Rectal smooth muscle tissue (tissue), 1 donor: ENCODE measurements at regions not wholly inside any gene's neighbourhood (a gene's known extent, or its start where the extent isn't known, plus 50 kb on each side); places are given as distances from the start of the nearest gene placed in this dataset.
"Not testable (repeated sequence)": the region's sequence is repeated elsewhere in the genome, so short reads cannot be mapped to it uniquely, and the experiment has no call there.

Experiments
- H3K27ac ChIP-seq: one replicate; pipeline ENCODE4 v1.7.0; 2013; ENCODE audit warnings: low read depth, low read length, inconsistent platforms
- H3K27me3 ChIP-seq: one replicate; pipeline ENCODE4 v1.7.0; 2013; ENCODE audit warnings: low read length; ENCODE audit not compliant: control insufficient read depth, insufficient read depth
- H3K36me3 ChIP-seq: one replicate; pipeline ENCODE4 v1.7.0; 2013; ENCODE audit warnings: low read length; ENCODE audit not compliant: control insufficient read depth, insufficient read depth
- H3K4me1 ChIP-seq: one replicate; pipeline ENCODE4 v1.7.0; 2013; ENCODE audit warnings: low read length; ENCODE audit not compliant: control insufficient read depth, insufficient read depth
- H3K4me3 ChIP-seq: one replicate; pipeline ENCODE4 v1.7.0; 2013; ENCODE audit warnings: low read length
- H3K9ac ChIP-seq: one replicate; pipeline ENCODE4 v1.7.0; 2013; ENCODE audit warnings: low read length

DNA sequence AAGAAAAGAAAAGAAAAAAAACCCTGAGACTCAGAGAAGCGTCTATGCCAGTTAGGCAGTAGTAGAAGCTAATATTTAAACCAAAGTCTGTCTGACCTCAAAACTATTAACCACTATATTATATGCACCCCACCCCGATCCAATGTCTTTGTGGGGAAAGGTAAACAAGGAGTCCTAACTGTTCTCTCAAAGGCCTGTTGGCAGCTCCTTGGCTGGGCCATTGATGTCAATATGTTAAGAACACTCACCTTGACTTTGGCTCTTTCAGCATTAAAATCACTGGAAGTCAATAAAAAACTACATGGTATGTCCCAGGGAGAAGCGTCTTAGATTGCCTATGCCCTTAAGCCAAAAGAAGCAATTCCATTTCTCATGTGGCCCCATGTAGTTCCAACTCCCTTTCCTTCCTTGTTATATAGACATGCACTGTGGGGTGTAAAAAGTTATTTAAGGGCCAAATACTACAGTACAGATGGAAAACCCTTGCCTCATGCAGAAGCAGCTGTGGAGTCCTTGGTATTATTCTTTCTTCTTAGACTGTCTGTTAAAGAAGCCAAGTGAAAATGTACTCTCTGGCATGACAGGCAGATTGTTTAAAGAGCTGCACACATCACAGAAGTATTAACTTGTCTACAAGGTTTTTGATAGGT lies 308.6 kb upstream of the RPS23 start:
- Histone ChIP-seq H3K36me3 (no peaks in the 10 kb centered on the region), H3K27me3 (no peaks in the 10 kb centered on the region), H3K4me1 (no peaks in the 10 kb centered on the region), H3K27ac (no peak overlapping the region), H3K9ac (no peak overlapping the region), H3K4me3 (no peak overlapping the region)

DNA sequence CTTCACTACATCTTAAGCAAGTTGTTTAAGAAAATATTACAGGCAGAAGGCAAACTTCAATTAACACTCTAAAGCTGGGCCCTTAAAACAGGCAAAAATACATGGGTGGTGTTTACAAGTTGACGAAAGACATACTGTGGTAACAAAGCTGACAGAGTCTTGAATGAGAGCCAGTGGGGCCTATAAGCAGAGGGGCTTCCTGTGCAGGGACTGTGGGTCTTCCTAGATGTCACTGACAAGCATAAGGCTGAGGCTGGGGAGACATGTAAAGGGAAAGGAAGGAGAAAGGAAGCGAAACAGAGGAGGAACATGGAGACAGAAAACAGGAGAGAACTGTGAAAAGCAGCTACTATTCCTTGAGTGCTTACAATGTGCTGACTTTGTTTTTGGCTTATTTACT lies 308.0 kb upstream of the RPS23 start:
- Histone ChIP-seq H3K27me3 (no peaks in the 10 kb centered on the region), H3K9ac (no peak overlapping the region), H3K4me1 (no peaks in the 10 kb centered on the region), H3K4me3 (no peak overlapping the region), H3K27ac (no peak overlapping the region), H3K36me3 (no peaks in the 10 kb centered on the region)

DNA sequence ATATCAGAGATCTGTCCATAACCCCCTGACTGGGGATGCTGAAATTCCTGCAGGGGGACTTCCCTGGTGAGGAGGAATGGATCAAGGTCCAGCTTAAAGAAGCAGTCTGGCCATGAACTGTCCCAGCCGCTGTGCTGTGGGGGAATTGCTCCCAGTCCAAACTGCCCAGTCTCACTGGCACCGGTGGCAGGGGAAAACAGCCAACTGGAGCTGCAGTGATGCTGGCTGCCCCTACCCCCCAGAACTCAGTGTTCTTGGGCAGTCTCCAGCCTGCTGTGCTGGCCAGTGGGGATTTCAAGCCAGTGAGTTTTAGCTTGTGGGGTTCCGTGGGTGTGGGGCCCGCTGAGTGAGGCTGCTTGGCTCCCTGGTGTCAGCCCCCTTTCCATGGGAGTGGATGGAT lies 306.5 kb upstream of the RPS23 start:
- Histone ChIP-seq H3K27me3 (no peaks in the 10 kb centered on the region), H3K36me3 (no peaks in the 10 kb centered on the region), H3K4me3 (no peak overlapping the region), H3K9ac (no peak overlapping the region), H3K27ac (no peak overlapping the region), H3K4me1 (no peaks in the 10 kb centered on the region)

DNA sequence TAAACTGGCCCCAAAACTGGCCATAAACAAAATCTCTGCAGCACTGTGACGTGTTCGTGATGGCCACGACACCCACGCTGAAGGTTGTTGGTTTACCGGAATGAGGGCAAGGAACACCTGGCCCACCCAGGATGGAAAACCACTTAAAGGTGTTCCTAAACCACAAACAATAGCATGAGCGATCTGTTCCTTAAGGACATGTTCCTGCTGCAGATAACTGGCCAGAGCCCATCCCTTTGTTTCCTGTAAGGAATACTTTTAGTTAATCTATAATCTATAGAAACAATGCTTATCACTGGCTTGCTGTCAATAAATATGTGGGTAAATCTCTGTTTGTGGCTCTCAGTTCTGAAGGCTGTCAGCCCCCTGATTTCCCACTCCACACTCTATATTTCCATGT lies 305.2 kb upstream of the RPS23 start:
- not testable (repeated sequence) for H3K4me3 ChIP-seq, H3K27me3 ChIP-seq, H3K9ac ChIP-seq, H3K36me3 ChIP-seq, H3K4me1 ChIP-seq, H3K27ac ChIP-seq

DNA sequence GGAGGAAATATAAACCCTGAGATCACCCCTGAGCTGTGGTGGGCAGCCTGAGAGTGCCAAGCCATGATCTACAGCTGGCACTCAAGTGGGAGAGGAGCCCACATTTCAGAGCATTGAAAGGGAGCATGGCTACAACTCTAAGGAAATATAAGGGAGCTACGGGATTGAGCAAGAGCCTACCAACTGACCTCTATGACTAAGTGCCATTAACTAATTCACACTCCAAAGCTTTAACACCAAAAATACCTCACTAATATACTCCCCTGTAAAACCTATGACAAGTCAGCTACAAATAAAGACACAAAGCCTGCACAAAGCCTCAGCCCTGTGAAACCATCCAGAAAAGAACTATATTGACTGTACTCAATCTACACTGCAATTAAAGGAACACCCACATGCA lies 286.8 kb upstream of the RPS23 start:
- Histone ChIP-seq H3K4me3 (no peak overlapping the region), H3K4me1 (no peaks in the 10 kb centered on the region), H3K9ac (no peak overlapping the region), H3K27ac (no peak overlapping the region), H3K27me3 (no peaks in the 10 kb centered on the region), H3K36me3 (no peaks in the 10 kb centered on the region)

DNA sequence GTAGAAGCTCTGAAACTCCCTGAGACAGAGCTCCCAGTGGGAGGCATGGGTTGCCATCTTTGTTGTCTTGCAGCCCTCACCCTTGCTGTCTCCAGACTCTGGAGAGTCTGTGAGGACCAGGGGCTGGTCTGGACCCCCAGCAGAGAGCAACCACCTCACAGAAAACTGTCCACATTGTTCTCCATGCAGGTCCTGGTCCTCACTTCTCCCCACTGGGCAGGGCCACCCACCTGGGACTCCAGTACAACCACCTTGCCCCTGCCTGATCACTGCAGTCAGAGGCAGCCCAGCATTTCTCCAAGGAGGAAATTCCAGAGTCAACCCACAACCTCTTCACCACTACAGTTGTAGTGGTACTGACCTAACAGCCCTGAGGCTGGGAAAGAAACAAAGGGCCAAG lies 285.6 kb upstream of the RPS23 start:
- Histone ChIP-seq H3K36me3 (no peaks in the 10 kb centered on the region), H3K27me3 (no peaks in the 10 kb centered on the region), H3K4me1 (no peaks in the 10 kb centered on the region), H3K4me3 (no peak overlapping the region), H3K27ac (no peak overlapping the region), H3K9ac (no peak overlapping the region)

DNA sequence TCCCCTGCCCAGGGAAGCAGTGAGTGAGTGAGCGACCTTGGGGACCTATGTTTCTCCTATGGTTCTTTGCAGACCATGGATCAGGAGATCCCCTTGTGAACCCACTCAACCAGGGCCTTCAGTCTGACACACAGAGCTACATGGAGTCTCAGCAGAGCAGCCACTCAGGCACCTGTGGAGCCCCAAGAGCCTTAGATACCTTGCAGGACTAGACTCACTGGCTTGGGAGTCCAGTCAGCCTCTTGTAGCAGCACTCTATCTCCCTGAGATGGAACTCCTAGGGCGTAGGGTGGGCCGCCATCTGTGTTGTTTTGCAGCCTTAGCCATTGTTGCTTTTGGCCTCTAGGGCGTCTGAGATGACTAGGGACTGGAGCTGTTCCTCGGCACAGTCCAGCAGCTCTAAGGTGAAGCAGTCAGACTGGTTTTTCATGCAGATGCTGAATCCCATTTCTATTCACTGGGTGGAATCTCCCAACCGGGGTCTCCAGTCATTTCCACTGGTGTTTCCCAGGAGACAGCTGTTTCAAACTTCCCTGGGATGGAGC lies 284.6 kb upstream of the RPS23 start:
- no peaks in the 10 kb centered on the region for H3K4me1 ChIP-seq
- H3K27ac ChIP-seq = no peak overlapping the region
- no peak overlapping the region for H3K4me3 ChIP-seq
- H3K9ac ChIP-seq = no peak overlapping the region
- H3K36me3 ChIP-seq = no peaks in the 10 kb centered on the region
- no peaks in the 10 kb centered on the region for H3K27me3 ChIP-seq

DNA sequence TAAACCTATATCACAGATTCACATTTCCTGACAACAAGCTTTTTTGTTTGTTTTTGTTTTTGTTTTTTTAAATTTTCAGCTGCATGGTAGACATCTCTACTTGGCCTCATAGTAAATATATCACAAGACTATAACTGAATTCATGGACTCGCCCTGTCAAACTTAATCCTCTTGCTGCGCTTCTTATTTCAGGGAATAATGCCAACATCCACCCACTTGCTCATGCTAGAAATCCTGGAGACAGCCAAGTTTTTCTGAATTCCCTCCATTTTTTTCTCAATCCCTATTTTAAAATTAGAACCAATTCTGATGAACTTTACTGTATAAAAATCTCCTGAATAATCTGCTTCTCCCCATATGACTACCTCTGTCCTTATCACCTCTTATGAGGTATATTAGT lies 283.6 kb upstream of the RPS23 start:
- H3K27ac ChIP-seq = no peak overlapping the region
- no peak overlapping the region for H3K9ac ChIP-seq
- no peaks in the 10 kb centered on the region for H3K27me3 ChIP-seq
- H3K4me1 ChIP-seq = no peaks in the 10 kb centered on the region
- H3K4me3 ChIP-seq = no peak overlapping the region
- H3K36me3 ChIP-seq = no peaks in the 10 kb centered on the region

DNA sequence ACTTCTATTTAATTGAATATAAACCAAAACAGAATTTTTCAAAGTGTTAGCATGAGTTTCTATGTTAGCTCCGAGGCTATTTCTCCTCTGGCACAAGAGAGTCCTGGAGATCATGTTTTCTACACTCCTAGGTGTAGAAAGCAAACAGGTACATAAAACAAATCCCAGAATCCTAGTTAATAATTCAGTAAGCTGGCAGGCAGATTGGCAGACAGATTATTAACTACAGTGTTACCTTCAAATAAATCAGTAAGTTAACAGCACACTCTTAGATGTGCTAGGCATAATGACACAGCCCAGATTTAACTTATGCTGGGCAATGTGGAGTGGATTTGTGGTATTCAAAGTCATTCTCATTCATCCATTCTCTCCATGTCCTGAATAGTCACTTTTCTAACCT lies 282.8 kb upstream of the RPS23 start:
- Histone ChIP-seq H3K27me3 (no peaks in the 10 kb centered on the region), H3K36me3 (no peaks in the 10 kb centered on the region), H3K9ac (no peak overlapping the region), H3K4me1 (no peaks in the 10 kb centered on the region), H3K4me3 (no peak overlapping the region), H3K27ac (no peak overlapping the region)

DNA sequence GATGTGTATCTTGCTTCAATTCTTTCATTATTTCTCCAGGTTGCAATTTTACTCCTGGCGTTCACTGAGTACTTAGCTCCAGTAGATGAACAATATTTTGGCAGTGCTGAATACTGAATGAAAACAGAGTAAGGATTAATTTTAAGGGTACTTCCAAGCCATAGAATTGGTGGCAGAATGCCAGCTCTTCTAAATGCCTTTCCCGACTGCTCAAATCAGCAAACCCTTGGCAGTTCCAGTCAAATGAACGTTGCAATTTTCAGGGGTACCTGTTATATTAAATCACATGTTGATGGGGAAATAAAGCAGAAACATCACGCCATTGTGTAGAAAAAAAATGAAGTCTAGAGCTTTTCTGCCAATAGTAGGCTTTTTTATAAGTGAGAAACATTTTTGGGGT lies 282.4 kb upstream of the RPS23 start:
- Histone ChIP-seq H3K36me3 (no peaks in the 10 kb centered on the region), H3K27me3 (no peaks in the 10 kb centered on the region), H3K4me1 (no peaks in the 10 kb centered on the region), H3K4me3 (no peak overlapping the region), H3K27ac (no peak overlapping the region), H3K9ac (no peak overlapping the region)

DNA sequence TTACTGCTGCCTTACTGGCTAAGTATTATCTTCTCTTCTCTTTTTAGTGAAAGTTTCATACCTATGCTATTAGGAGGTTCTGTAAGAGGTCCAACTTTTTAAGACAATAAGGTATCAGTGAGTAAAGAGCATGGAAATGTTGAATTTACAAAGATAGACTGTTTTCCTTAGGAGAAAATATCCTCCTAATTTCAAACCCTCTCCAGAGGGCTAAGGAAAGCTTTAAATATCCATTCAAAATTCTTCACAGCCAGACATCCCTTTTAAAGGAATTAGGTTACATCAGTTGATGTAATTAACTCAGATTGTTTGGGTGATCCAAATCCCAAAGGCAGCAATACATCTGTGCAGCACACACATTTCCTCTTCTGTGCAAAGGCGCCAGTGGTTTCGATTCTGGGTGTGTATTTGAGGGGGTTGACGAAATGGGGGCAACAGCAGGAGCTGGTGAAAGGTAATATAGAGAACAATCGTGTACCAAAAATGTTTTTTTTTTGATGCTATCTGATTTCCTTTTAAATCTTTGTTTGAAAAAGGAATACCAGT lies 273.8 kb upstream of the RPS23 start:
- H3K27me3 ChIP-seq = no peaks in the 10 kb centered on the region
- no peak overlapping the region for H3K4me3 ChIP-seq
- H3K27ac ChIP-seq = no peak overlapping the region
- no peaks in the 10 kb centered on the region for H3K4me1 ChIP-seq
- H3K36me3 ChIP-seq = no peaks in the 10 kb centered on the region
- no peak overlapping the region for H3K9ac ChIP-seq

DNA sequence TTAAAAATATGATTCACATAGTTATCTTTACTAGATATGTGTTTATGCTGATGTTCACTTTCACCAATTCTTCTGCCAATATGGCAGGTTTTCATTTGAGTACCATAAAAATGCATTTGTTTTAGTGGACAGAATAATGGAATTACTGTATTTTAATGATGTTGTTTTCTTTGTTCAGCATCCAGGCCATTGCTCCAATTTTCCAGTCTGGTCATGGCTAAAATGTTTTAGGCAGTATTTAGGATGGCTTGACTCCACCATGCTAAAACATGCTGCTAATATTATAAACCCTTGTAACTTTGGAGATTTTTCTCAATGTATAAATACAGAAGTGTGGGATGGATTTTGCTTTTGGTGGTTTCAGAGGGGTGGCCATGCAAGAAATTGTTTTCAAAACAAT lies 273.0 kb upstream of the RPS23 start:
- H3K4me3 ChIP-seq = no peak overlapping the region
- no peaks in the 10 kb centered on the region for H3K36me3 ChIP-seq
- H3K27me3 ChIP-seq = no peaks in the 10 kb centered on the region
- H3K9ac ChIP-seq = no peak overlapping the region
- no peak overlapping the region for H3K27ac ChIP-seq
- no peaks in the 10 kb centered on the region for H3K4me1 ChIP-seq

DNA sequence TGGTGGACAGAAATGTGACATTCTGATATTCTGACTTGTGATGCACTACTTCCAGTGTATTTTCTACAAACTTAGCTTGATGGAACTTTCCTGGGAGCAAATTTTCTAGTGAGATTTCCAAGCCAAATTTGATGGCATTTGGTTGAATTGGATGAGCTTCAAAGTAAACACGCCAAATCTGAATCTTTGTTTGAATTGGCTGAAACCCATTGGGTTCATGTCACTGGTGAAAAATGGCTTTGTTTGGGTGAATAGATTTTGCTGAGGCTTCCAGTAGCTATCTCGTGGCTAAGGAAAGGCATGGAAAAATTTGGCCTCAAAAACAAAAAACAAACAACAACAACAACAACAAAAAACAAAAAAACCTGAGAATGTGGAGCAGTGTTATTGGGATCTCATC lies 271.1 kb upstream of the RPS23 start:
- Histone ChIP-seq H3K4me3 (no peak overlapping the region), H3K9ac (no peak overlapping the region), H3K27me3 (no peaks in the 10 kb centered on the region), H3K4me1 (no peaks in the 10 kb centered on the region), H3K36me3 (no peaks in the 10 kb centered on the region), H3K27ac (no peak overlapping the region)
